ENCODE measurements at regions not wholly inside any gene's neighbourhood (a gene's known extent, or its start where the extent isn't known, plus 50 kb on each side); places are given as distances from the start of the nearest gene placed in this dataset.

DNA sequence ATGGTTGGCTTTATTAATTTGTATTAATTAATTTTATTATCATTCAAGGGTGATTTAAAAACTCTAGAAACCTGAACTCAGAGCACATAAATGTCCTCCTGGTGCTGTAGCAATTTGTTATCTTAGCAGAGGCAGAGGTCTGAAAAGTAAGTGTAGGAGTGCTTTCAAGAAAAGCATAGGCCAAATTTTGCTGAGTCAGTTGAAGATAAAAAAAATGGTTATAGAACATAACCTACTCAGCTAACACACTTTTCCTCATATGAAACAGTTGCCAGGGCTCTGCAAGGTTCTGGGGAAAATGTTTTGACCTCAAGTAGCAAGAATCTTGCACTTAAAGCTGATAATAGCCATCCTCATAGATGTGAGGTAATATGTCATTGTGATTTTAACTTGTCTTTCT is 53.5 kb upstream of the CHODL start:
- H3K9me3 ChIP-seq = no peaks in the 10 kb centered on the region
- H3K36me3 ChIP-seq (replicated peaks) = no peaks in the 10 kb centered on the region
- no peaks in the 10 kb centered on the region for H3K27me3 ChIP-seq (ENCODE audit: low read depth)
- H3K4me3 ChIP-seq = no peak overlapping the region
- no peaks in the 10 kb centered on the region for H3K4me1 ChIP-seq
- in situ Hi-C loops (cut with MboI; ENCODE audit: low sequenced_read_pairs) = no loop called here
- DNase-seq (ENCODE audit: low spot score in 2 of 2) = no peak

DNA sequence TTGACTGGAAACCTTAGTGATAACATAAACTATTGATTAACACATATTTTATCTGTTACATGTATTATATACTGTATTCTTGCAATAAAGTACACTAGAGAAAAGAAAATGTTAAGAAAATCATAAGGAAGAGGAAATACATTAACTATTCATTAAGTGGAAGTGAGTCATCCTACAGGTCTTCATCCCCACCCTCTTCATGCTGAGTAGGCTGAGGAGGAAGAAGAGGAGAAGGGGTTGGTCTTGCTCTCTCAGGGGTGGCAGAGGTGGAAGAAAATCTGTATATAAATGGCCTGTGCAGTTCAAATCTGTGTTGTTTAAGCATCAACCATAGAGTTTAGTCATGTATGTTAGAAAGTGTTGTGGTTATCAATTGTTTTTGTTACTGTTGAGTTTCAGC is 66.1 kb upstream of the CHODL start:
- no peaks in the 10 kb centered on the region for H3K27me3 ChIP-seq (ENCODE audit: low read depth)

DNA sequence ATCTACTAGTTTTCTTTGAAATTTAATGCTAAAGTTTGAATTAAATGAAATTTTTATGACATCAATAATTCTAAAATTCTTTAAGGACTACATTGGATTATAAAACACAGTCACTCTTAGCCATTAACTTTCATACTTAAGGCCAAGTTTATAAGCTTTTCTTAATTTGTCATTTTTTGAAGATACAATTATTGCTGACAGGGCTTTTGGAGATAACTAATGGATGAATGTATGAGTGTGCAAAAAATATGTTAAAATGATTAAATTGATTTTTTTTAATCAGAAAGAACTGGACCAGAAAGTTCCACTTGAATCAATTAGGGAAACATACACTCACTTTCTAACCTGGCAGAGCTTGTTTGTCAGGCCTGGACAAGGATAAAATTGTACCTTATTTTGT is 70.3 kb upstream of the CHODL start:
- in situ Hi-C loops (cut with MboI; ENCODE audit: low sequenced_read_pairs) = no loop called here

More for the DNA sequence above, 66.1 kb upstream of the CHODL start:
- DNase-seq (ENCODE audit: low spot score in 2 of 2) = no peak
- Histone ChIP-seq H3K4me1 (0 out of 2 replicates have a peak, but pooled peaks cover 4% of the 10 kb centered on the region), H3K4me3 (no peak overlapping the region), H3K9me3 (no peaks in the 10 kb centered on the region), H3K36me3 (replicated peaks) (no peaks in the 10 kb centered on the region)
- in situ Hi-C loops (cut with MboI; ENCODE audit: low sequenced_read_pairs) = no loop called here

DNA sequence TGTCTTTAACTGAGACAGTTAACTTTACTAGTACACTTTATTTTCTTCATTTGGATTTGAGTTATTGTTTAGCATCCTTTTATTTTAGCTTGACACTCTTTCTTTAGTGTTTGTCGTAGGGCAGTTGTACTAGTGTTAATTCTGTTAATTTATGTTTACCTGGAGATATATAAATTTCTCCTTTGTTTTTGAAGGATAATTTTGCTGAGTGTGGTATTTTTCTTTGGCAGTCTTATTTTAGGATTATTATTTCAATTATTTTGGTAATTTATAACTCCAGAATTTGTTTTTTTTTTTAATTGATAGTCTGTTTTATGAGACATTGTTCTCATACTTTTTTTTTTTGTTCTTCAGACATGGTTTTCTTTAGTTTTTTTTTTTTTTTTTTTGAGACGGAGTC is 73.8 kb upstream of the CHODL start:
- in situ Hi-C loops (cut with MboI; ENCODE audit: low sequenced_read_pairs) = no loop called here
- Histone ChIP-seq H3K9me3 (no peaks in the 10 kb centered on the region), H3K36me3 (replicated peaks) (no peaks in the 10 kb centered on the region), H3K4me3 (no peak overlapping the region), H3K27me3 (ENCODE audit: low read depth) (no peaks in the 10 kb centered on the region), H3K4me1 (no peaks in the 10 kb centered on the region)
- no peak for DNase-seq (ENCODE audit: low spot score in 2 of 2)

More for the DNA sequence above, 70.3 kb upstream of the CHODL start:
- Histone ChIP-seq H3K9me3 (no peaks in the 10 kb centered on the region), H3K36me3 (replicated peaks) (no peaks in the 10 kb centered on the region), H3K4me3 (no peak overlapping the region), H3K27me3 (ENCODE audit: low read depth) (no peaks in the 10 kb centered on the region), H3K4me1 (0 out of 2 replicates have a peak, but pooled peaks cover 4% of the 10 kb centered on the region)
- no peak for DNase-seq (ENCODE audit: low spot score in 2 of 2)

DNA sequence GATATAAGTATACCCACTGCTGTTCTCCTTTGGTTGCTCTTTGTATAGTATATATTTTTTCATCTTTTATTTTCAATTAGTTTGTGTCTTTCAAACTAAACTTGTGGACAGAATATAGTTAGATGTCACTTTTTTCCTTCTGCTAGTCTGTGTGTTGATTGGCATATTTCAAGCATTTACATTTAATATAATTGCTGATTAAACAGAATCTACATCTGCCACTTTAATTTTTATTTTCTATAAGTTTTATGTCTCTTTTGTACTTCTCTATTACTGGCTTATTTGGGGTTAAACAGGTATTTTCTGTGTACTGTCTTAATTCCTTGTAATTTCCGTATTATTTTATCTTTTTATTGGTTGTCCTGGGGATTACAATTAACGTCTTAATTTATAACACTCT is 74.4 kb upstream of the CHODL start:
- Histone ChIP-seq H3K36me3 (replicated peaks) (no peaks in the 10 kb centered on the region), H3K9me3 (no peaks in the 10 kb centered on the region), H3K4me1 (no peaks in the 10 kb centered on the region), H3K4me3 (no peak overlapping the region), H3K27me3 (ENCODE audit: low read depth) (no peaks in the 10 kb centered on the region)
- in situ Hi-C loops (cut with MboI; ENCODE audit: low sequenced_read_pairs) = no loop called here
- DNase-seq (ENCODE audit: low spot score in 2 of 2) = no peak

DNA sequence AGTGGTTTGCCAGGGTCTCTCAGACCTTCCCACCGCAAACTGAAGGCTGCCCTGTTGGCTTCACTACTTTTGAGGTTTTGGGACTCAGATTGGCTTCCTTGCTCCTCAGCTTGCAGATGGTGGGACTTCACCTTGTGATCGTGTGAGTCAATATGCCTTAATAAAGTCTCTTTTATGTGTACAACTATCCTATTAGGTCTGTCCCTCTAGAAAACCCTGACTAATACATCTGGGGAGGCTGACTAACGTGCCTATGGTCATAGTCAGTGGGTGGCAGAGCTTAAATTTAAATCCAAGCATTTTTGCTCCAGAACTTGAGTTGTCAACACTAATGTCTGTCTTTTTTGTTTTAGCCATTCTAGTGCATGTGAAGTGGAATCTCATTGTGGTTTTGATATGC is 76.5 kb upstream of the CHODL start:
- no peaks in the 10 kb centered on the region for H3K36me3 ChIP-seq (replicated peaks)
- in situ Hi-C loops (cut with MboI; ENCODE audit: low sequenced_read_pairs) = no loop called here
- no peaks in the 10 kb centered on the region for H3K27me3 ChIP-seq (ENCODE audit: low read depth)
- DNase-seq (ENCODE audit: low spot score in 2 of 2) = no peak
- H3K9me3 ChIP-seq = no peaks in the 10 kb centered on the region
- no peaks in the 10 kb centered on the region for H3K4me1 ChIP-seq
- H3K4me3 ChIP-seq = no peak overlapping the region

DNA sequence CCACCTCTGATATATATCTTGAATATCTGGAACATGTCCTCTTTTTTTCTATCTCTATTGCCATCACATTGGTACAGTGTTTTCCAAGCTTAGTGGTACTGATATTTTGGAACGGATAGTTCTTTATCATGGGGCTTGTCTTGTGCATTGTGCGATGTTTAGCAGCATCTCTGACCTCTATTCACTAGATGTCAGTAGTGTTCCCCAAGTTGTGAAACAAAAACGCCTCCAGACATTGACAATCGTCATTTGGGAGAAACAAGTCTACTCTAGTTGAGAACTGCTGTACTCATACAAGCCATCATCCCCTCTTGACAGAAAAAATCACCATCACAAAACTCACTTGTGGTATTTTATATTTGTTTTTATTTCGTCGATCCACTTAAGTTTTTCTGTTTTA is 79.7 kb upstream of the CHODL start:
- no peak for DNase-seq (ENCODE audit: low spot score in 2 of 2)
- Histone ChIP-seq H3K27me3 (ENCODE audit: low read depth) (no peaks in the 10 kb centered on the region), H3K36me3 (replicated peaks) (no peaks in the 10 kb centered on the region), H3K4me1 (no peaks in the 10 kb centered on the region), H3K9me3 (no peaks in the 10 kb centered on the region), H3K4me3 (no peak overlapping the region)
- in situ Hi-C loops (cut with MboI; ENCODE audit: low sequenced_read_pairs) = no loop called here

DNA sequence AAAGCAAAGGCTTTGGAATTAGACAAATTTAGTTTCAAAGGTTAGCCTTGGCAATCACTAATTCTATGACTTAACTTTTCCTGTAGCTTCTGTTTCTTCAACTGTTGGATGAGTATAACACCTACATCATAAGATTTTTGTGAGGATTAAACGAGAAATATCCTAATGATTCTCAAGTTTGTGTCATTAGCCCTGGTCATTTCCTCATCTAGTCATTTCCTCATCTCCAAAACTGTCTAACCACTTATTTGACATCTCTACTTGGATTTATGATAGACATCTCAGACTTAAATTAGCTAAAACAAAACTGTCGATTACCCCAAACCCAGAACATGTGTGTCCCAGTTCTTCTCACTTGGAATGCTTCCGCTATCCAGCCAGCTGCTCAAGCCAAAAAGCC is 80.2 kb upstream of the CHODL start:
- Histone ChIP-seq H3K4me3 (no peak overlapping the region), H3K9me3 (no peaks in the 10 kb centered on the region), H3K4me1 (no peaks in the 10 kb centered on the region), H3K27me3 (ENCODE audit: low read depth) (no peaks in the 10 kb centered on the region), H3K36me3 (replicated peaks) (no peaks in the 10 kb centered on the region)
- no peak for DNase-seq (ENCODE audit: low spot score in 2 of 2)
- in situ Hi-C loops (cut with MboI; ENCODE audit: low sequenced_read_pairs) = no loop called here

DNA sequence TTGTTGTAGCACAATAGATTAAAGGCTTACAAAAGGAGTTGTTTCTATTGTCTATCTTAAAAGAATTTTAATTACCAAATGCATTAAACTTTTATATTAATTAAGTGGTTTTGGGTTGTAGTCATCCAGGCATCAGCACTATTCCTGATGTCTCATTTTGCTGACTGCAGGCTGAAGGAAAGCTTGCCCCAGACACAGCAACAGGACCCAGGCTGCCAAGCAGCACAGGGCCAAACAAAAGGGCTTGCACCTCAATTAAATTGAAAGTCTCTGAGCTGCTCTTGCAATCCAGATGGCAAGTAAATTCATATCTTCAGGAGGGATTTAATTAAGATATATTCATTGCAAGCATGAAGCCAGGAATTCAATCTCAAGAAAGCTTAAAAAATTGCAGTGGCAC is 80.7 kb upstream of the CHODL start:
- DNase-seq (ENCODE audit: low spot score in 2 of 2) = no peak
- no peaks in the 10 kb centered on the region for H3K27me3 ChIP-seq (ENCODE audit: low read depth)
- in situ Hi-C loops (cut with MboI; ENCODE audit: low sequenced_read_pairs) = no loop called here

DNA sequence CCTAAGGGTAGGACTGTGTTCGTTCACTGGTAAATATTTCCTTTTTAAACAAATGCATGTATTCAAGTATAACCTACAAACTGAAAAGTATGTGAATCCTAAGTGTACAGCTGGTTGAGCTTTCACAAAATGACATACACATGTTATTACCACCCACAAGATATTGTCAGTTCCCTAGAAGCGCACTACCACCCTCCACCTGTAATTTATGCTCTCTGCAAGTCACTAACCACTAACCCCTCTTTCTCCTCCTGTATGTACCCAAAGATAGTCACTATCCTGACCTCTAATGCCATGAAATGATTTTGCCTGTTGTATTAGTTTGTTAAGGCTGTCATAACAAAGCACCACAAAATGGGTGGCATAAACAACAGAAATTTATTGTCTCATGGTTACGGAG is 82.8 kb upstream of the CHODL start:
- Histone ChIP-seq H3K27me3 (ENCODE audit: low read depth) (no peaks in the 10 kb centered on the region), H3K9me3 (no peaks in the 10 kb centered on the region), H3K4me1 (no peaks in the 10 kb centered on the region), H3K4me3 (no peak overlapping the region), H3K36me3 (replicated peaks) (no peaks in the 10 kb centered on the region)
- DNase-seq (ENCODE audit: low spot score in 2 of 2) = no peak
- in situ Hi-C loops (cut with MboI; ENCODE audit: low sequenced_read_pairs) = no loop called here

More for the DNA sequence above, 80.7 kb upstream of the CHODL start:
- Histone ChIP-seq H3K4me3 (no peak overlapping the region), H3K4me1 (no peaks in the 10 kb centered on the region), H3K36me3 (replicated peaks) (no peaks in the 10 kb centered on the region), H3K9me3 (no peaks in the 10 kb centered on the region)

DNA sequence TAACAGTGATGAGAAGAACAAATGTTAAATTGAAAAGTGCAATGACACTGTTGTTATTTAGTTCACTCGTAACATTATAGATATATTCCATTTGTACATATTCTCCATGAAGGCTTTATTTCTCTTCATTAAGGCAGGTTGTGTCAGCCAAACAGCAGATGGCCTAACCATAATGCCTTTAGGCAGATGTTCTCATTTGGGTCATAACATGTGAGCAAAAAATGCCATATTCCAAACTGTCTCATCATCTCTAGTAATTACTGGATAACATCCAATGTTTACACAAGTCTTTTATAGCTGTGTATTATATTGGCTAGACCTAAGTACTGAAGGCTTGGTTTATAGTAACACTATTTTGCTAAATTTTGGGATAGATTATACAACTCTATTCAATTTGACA is 87.2 kb upstream of the CHODL start:
- no peak overlapping the region for H3K4me3 ChIP-seq
- in situ Hi-C loops (cut with MboI; ENCODE audit: low sequenced_read_pairs) = no loop called here
- no peaks in the 10 kb centered on the region for H3K36me3 ChIP-seq (replicated peaks)
- peaks cover 6% of the 10 kb centered on the region for H3K4me1 ChIP-seq
- DNase-seq (ENCODE audit: low spot score in 2 of 2) = no peak
- H3K9me3 ChIP-seq = no peaks in the 10 kb centered on the region
- H3K27me3 ChIP-seq (ENCODE audit: low read depth) = no peaks in the 10 kb centered on the region

DNA sequence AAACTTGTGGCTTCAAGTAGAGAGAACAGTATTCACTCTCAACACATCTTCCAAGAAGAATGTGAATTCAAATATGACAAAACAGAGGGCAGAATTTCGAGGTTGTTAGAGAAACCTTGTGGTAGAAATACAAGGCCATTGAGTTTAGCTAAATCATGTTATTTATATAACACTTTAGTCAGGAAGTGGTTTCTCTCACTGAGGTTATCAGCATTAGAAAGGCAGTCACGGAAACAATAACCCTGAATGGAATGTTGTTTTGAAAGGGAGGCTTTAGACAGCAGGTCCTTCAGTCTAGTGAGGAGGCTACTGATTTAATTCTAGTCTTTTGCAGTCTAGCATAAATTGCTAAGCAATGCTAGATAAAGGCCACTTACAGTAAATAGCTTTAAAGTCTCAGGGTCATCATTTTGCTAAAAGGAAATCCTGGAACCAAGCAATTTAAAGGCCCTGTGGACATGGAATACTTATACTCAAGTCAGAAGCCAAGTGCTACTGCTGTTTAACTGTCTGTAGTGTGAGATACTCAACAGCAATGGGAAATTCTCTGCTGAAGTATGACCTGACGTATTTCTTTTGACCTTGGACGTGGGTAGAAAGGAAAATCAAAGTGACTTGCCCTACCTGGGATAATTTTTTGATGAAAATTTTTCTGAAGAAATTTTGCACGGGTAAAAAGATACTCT is 89.0 kb upstream of the CHODL start:
- DNase-seq (ENCODE audit: low spot score in 2 of 2) = peak in 1 of 2 experiments; percentile 83
- Histone ChIP-seq H3K4me1 (peaks cover 6% of the 10 kb centered on the region), H3K27me3 (ENCODE audit: low read depth) (no peaks in the 10 kb centered on the region), H3K9me3 (no peaks in the 10 kb centered on the region), H3K36me3 (replicated peaks) (no peaks in the 10 kb centered on the region), H3K4me3 (no peak overlapping the region)
- in situ Hi-C loops (cut with MboI; ENCODE audit: low sequenced_read_pairs) = no loop called here

DNA sequence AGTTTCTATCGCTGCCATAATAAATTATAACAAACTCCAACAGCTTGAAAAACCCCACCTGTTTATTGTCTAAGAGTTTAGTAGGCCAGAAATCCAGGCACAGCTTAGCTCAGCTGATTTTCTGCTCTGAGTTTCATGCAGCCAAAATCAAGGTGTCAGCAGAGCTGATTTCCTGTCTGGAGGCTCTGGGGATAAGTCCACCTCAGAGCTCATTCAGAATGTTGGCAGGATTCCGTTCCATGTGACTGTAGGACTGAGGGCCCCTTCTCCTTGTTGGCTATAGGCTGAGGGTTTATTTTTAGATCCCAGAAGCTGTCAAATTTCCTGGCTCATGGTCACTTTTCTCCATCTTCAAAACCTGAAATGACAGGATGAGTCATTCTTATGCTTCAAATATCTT is 91.6 kb upstream of the CHODL start:
- H3K4me1 ChIP-seq = peaks cover 6% of the 10 kb centered on the region
- H3K36me3 ChIP-seq (replicated peaks) = no peaks in the 10 kb centered on the region
- no peaks in the 10 kb centered on the region for H3K9me3 ChIP-seq
- no peaks in the 10 kb centered on the region for H3K27me3 ChIP-seq (ENCODE audit: low read depth)
- in situ Hi-C loops (cut with MboI; ENCODE audit: low sequenced_read_pairs) = no loop called here
- no peak overlapping the region for H3K4me3 ChIP-seq
- DNase-seq (ENCODE audit: low spot score in 2 of 2) = no peak

DNA sequence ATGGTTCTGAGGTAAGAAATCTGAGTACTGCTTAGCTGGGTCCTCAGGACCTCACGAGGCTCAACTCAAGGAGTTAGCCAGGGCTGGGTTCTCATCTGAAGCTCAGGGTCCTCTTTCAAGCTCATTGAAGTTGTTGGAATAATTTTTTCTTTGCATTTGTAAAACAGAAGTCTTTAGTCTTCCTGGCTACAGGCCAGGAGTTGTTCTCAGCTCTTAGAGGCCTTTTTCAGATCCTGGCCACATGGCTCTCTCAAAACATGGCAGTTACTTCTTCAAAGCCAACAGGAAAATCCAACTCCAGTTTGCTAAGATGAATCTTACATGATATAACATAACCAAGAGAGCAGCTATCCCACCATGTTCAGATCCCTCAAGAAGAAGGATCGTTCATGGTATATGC is 92.3 kb upstream of the CHODL start:
- Histone ChIP-seq H3K4me1 (peaks cover 6% of the 10 kb centered on the region), H3K9me3 (no peaks in the 10 kb centered on the region), H3K27me3 (ENCODE audit: low read depth) (no peaks in the 10 kb centered on the region), H3K4me3 (no peak overlapping the region), H3K36me3 (replicated peaks) (no peaks in the 10 kb centered on the region)
- in situ Hi-C loops (cut with MboI; ENCODE audit: low sequenced_read_pairs) = no loop called here
- no peak for DNase-seq (ENCODE audit: low spot score in 2 of 2)

DNA sequence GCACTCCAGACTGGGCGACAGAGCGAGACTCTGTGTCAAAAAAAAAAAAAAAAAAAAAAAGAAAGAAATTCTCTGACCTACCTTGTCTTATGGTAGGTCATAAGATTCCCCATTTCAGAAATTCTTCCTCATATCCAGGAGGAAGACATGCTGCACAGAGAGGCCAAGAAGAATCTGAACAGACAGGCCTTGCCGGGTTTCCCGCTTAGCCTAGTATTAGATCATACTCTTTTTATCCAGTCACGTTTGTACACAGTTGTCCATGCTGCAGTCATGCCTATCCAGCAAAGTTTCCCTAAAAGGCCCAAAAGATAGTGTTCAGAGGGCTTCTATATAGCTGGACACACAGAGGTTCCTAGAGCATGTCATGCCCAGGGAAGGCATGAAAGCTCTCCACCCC is 93.6 kb upstream of the CHODL start:
- peaks cover 4% of the 10 kb centered on the region for H3K4me1 ChIP-seq
- no peaks in the 10 kb centered on the region for H3K36me3 ChIP-seq (replicated peaks)
- no peaks in the 10 kb centered on the region for H3K9me3 ChIP-seq
- in situ Hi-C loops (cut with MboI; ENCODE audit: low sequenced_read_pairs) = no loop called here
- H3K27me3 ChIP-seq (ENCODE audit: low read depth) = no peaks in the 10 kb centered on the region
- no peak for DNase-seq (ENCODE audit: low spot score in 2 of 2)
- H3K4me3 ChIP-seq = no peak overlapping the region

All from HAP-1 (cell line).